Type B pancreatic cell (in vitro differentiated cells): ENCODE measurements at regions not wholly inside any gene's neighbourhood (a gene's known extent, or its start where the extent isn't known, plus 50 kb on each side); places are given as distances from the start of the nearest gene placed in this dataset.

ENCODE experiments used
- DNase-seq: peaks from one replicate; pipeline ENCODE4 v3.0.0; 2021; ENCODE audit warnings: mixed read lengths; ENCODE audit not compliant: unreplicated experiment; ENCODE audit errors: extremely low spot score
- H3K27ac Mint-ChIP-seq: 2 replicates; pipeline ENCODE4 v1.8.0; 2021; ENCODE audit warnings: mild to moderate bottlenecking, mixed read lengths
- H3K27me3 Mint-ChIP-seq: 2 replicates; pipeline ENCODE4 v1.8.0; 2021; ENCODE audit warnings: mixed read lengths
- H3K36me3 Mint-ChIP-seq: 2 replicates; pipeline ENCODE4 v1.8.0; 2021; ENCODE audit warnings: mixed read lengths
- H3K4me1 Mint-ChIP-seq: one replicate; pipeline ENCODE4 v1.8.0; 2021; ENCODE audit warnings: mixed read lengths; ENCODE audit not compliant: unreplicated experiment
- H3K4me3 Mint-ChIP-seq: 2 replicates; pipeline ENCODE4 v1.8.0; 2021; ENCODE audit warnings: mild to moderate bottlenecking, mixed read lengths
- H3K9me3 Mint-ChIP-seq: 2 replicates; pipeline ENCODE4 v1.8.0; 2021; ENCODE audit warnings: mixed read lengths
- CTCF ChIP-seq: fragments of 200-600 bp; sonication (generic); conservative IDR thresholded peaks from 2 replicates; pipeline ENCODE4 v1.5.0; 2021; ENCODE audit warnings: antibody characterized with exemption, mild to moderate bottlenecking

GRCh38 chr4:127558088-127558487 is 74.7 kb upstream of the INTU start:
- TF ChIP-seq CTCF = no peak
- no peaks in the 10 kb centered on the region for H3K27me3 Mint-ChIP-seq
- no peak overlapping the region for H3K4me3 Mint-ChIP-seq
- no peaks in the 10 kb centered on the region for H3K4me1 Mint-ChIP-seq
- H3K27ac Mint-ChIP-seq = no peak overlapping the region
- DNase-seq = no peak
- no peaks in the 10 kb centered on the region for H3K9me3 Mint-ChIP-seq
- no peaks in the 10 kb centered on the region for H3K36me3 Mint-ChIP-seq

GRCh38 chr4:127558489-127559407 is 74.0 kb upstream of the INTU start:
- no peaks in the 10 kb centered on the region for H3K27me3 Mint-ChIP-seq
- H3K4me3 Mint-ChIP-seq = no peak overlapping the region
- no peak for DNase-seq
- no peaks in the 10 kb centered on the region for H3K4me1 Mint-ChIP-seq
- no peak for TF ChIP-seq CTCF
- H3K36me3 Mint-ChIP-seq = no peaks in the 10 kb centered on the region
- no peaks in the 10 kb centered on the region for H3K9me3 Mint-ChIP-seq
- no peak overlapping the region for H3K27ac Mint-ChIP-seq

GRCh38 chr4:127559981-127560380 is 72.8 kb upstream of the INTU start:
- DNase-seq = no peak
- no peaks in the 10 kb centered on the region for H3K36me3 Mint-ChIP-seq

GRCh38 chr4:127560755-127561154 is 72.0 kb upstream of the INTU start:
- H3K4me3 Mint-ChIP-seq = no peak overlapping the region
- H3K9me3 Mint-ChIP-seq = no peaks in the 10 kb centered on the region
- no peaks in the 10 kb centered on the region for H3K36me3 Mint-ChIP-seq
- TF ChIP-seq CTCF = no peak
- H3K27ac Mint-ChIP-seq = no peak overlapping the region
- H3K27me3 Mint-ChIP-seq = no peaks in the 10 kb centered on the region
- DNase-seq = no peak
- H3K4me1 Mint-ChIP-seq = no peaks in the 10 kb centered on the region

More at GRCh38 chr4:127559981-127560380, 72.8 kb upstream of the INTU start:
- Mint-ChIP-seq H3K9me3 (no peaks in the 10 kb centered on the region), H3K27me3 (no peaks in the 10 kb centered on the region), H3K27ac (no peak overlapping the region), H3K4me3 (no peak overlapping the region), H3K4me1 (no peaks in the 10 kb centered on the region)
- no peak for TF ChIP-seq CTCF

GRCh38 chr4:127574643-127575042 is 58.1 kb upstream of the INTU start:
- no peak for TF ChIP-seq CTCF
- Mint-ChIP-seq H3K36me3 (no peaks in the 10 kb centered on the region), H3K4me3 (no peak overlapping the region), H3K27me3 (no peaks in the 10 kb centered on the region), H3K9me3 (no peaks in the 10 kb centered on the region), H3K27ac (no peak overlapping the region), H3K4me1 (peaks cover 5% of the 10 kb centered on the region)
- DNase-seq = no peak
